OCI-LY3 (cell line): ENCODE measurements at regions not wholly inside any gene's neighbourhood (a gene's known extent, or its start where the extent isn't known, plus 50 kb on each side); places are given as distances from the start of the nearest gene placed in this dataset.

ENCODE experiments used
- H2AFZ ChIP-seq: fragments of 200-600, 300-600 bp; shearing (Covaris generic); 2 replicates; pipeline ENCODE4 v1.6.0; 2014; ENCODE audit warnings: antibody characterized with exemption, low read depth, low read length
- H3K27ac ChIP-seq: fragments of 200-600, 300-600 bp; sonication (generic); 2 replicates; pipeline ENCODE4 v1.5.1; 2014; ENCODE audit warnings: mild to moderate bottlenecking, low read length, moderate library complexity, mixed read lengths
- H3K27me3 ChIP-seq: fragments of 200-600, 300-600 bp; sonication (generic); 2 replicates; pipeline ENCODE4 v1.6.1; 2014; ENCODE audit warnings: low read depth, low read length, mixed read lengths
- H3K36me3 ChIP-seq: fragments of 200-600, 300-600 bp; sonication (generic); replicated peaks from 2 replicates; pipeline ENCODE3; 2014; ENCODE audit warnings: low read depth, low read length, mixed read lengths
- H3K4me1 ChIP-seq: fragments of 300-600, 200-600 bp; sonication (generic); 2 replicates; pipeline ENCODE4 v1.6.1; 2014; ENCODE audit warnings: low read length, mixed read lengths
- H3K4me2 ChIP-seq: fragments of 200-600, 300-600 bp; sonication (generic); 2 replicates; pipeline ENCODE4 v1.6.1; 2014; ENCODE audit warnings: low read length, mixed read lengths
- H3K4me3 ChIP-seq: fragments of 300-600, 200-600 bp; sonication (generic); 2 replicates; pipeline ENCODE4 v1.5.1; 2014; ENCODE audit warnings: antibody characterized with exemption, mild to moderate bottlenecking, low read length, moderate library complexity
- H3K79me2 ChIP-seq: fragments of 300-600, 200-600 bp; shearing (Covaris generic); 2 replicates; pipeline ENCODE4 v1.6.1; 2014; ENCODE audit warnings: mild to moderate bottlenecking, low read length, mixed read lengths
- H3K9ac ChIP-seq: fragments of 300-600, 200-600 bp; shearing (Covaris generic); 2 replicates; pipeline ENCODE4 v1.6.0; 2014; ENCODE audit warnings: mild to moderate bottlenecking, low read length, moderate library complexity
- H3K9me3 ChIP-seq: fragments of 200-600, 300-600 bp; shearing (Covaris generic); 2 replicates; pipeline ENCODE4 v1.6.1; 2014; ENCODE audit warnings: low read length, mixed read lengths; ENCODE audit not compliant: insufficient read depth
- H4K20me1 ChIP-seq: fragments of 200-600, 300-600 bp; sonication (generic); 2 replicates; pipeline ENCODE4 v1.6.1; 2016; ENCODE audit warnings: low read length, mixed read lengths; ENCODE audit not compliant: insufficient read depth
- CTCF ChIP-seq: fragments of 200-600, 300-600 bp; sonication (generic); IDR thresholded peaks from 2 replicates; pipeline ENCODE4 v1.5.1; 2014; ENCODE audit warnings: antibody characterized with exemption, low read length, low read depth
- EZH2phosphoT487 ChIP-seq: fragments of 200-600 bp; shearing (Covaris generic); IDR thresholded peaks from 2 replicates; pipeline ENCODE4 v1.6.1; 2018; ENCODE audit warnings: antibody characterized with exemption, mixed run types, low read depth

GRCh38 chr5:88594441-88594840 lies 288.5 kb downstream of the MEF2C start:
- H3K36me3 ChIP-seq, result no peaks in the 10 kb centered on the region
- H3K9ac ChIP-seq, result no peak overlapping the region
- H3K27ac ChIP-seq, result no peak overlapping the region
- H3K4me2 ChIP-seq, result no peak overlapping the region
- no peaks in the 10 kb centered on the region for H3K27me3 ChIP-seq
- no peaks in the 10 kb centered on the region for H4K20me1 ChIP-seq
- H3K9me3 ChIP-seq, result no peaks in the 10 kb centered on the region
- H3K79me2 ChIP-seq, result no peaks in the 10 kb centered on the region
- H3K4me3 ChIP-seq, result no peak overlapping the region
- H2AFZ ChIP-seq, result no peak overlapping the region
- TF ChIP-seq EZH2phosphoT487 (no peak), CTCF (no peak)
- H3K4me1 ChIP-seq, result no peaks in the 10 kb centered on the region

- no peak overlapping the region for H3K4me2 ChIP-seq
- H3K79me2 ChIP-seq, result no peaks in the 10 kb centered on the region
- H4K20me1 ChIP-seq, result no peaks in the 10 kb centered on the region
- H2AFZ ChIP-seq, result no peak overlapping the region
- no peak overlapping the region for H3K27ac ChIP-seq
- TF ChIP-seq EZH2phosphoT487, result no peak
- TF ChIP-seq CTCF, result no peak
- no peak overlapping the region for H3K4me3 ChIP-seq
- H3K36me3 ChIP-seq, result no peaks in the 10 kb centered on the region
- H3K9ac ChIP-seq, result no peak overlapping the region
- no peaks in the 10 kb centered on the region for H3K27me3 ChIP-seq
- H3K9me3 ChIP-seq, result no peaks in the 10 kb centered on the region
- H3K4me1 ChIP-seq, result no peaks in the 10 kb centered on the region
Observed at GRCh38 chr5:88588609-88589008, 294.4 kb downstream of the MEF2C start.

GRCh38 chr5:88583471-88583870 lies 299.5 kb downstream of the MEF2C start:
- Histone ChIP-seq H3K9ac (no peak overlapping the region), H3K79me2 (no peaks in the 10 kb centered on the region), H2AFZ (no peak overlapping the region), H3K27me3 (no peaks in the 10 kb centered on the region), H3K4me3 (no peak overlapping the region), H3K4me2 (no peak overlapping the region), H3K36me3 (no peaks in the 10 kb centered on the region), H3K27ac (no peak overlapping the region), H3K4me1 (no peaks in the 10 kb centered on the region), H4K20me1 (no peaks in the 10 kb centered on the region), H3K9me3 (no peaks in the 10 kb centered on the region)
- TF ChIP-seq EZH2phosphoT487 (no peak), CTCF (no peak)

GRCh38 chr5:88558366-88558765 lies 289.7 kb upstream of the TMEM161B start:
- Histone ChIP-seq H3K27me3 (no peaks in the 10 kb centered on the region), H4K20me1 (no peaks in the 10 kb centered on the region), H3K27ac (no peak overlapping the region), H3K36me3 (no peaks in the 10 kb centered on the region), H2AFZ (no peak overlapping the region), H3K4me1 (no peaks in the 10 kb centered on the region), H3K4me3 (no peak overlapping the region), H3K4me2 (no peak overlapping the region), H3K9me3 (no peaks in the 10 kb centered on the region), H3K9ac (no peak overlapping the region), H3K79me2 (no peaks in the 10 kb centered on the region)
- TF ChIP-seq CTCF (no peak), EZH2phosphoT487 (no peak)
